ENCODE measurements at regions not wholly inside any gene's neighbourhood (a gene's known extent, or its start where the extent isn't known, plus 50 kb on each side); places are given as distances from the start of the nearest gene placed in this dataset.

DNA sequence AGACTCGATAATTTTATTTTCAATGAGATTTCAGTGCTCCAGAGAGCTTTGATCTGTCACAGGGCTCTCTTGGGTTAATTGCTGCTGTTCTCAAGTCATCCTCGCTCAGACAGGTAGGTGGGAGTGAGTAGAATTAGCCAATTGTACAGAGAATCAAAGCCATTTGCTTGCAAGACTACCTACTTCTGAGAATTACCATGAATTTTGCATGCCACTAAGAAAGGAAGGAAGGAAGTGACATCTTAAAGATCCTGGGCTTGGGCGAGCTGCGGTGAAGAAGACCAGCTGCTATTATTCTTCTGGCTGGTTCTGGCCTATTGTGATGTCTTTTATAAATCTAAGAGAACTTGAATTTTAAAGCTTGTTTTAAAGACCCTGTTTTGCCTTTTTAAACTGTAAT is 154.1 kb upstream of the LPP start:
- POLR2A ChIA-PET, result no interaction called here
- DNase-seq (ENCODE audit: low read depth), result no peak
- CTCF ChIA-PET, result no interaction called here
- TF ChIP-seq CTCF (IDR thresholded peaks at IDR 0.05; ENCODE audit: insufficient read depth, low read depth, low read length), result no peak
- Histone ChIP-seq H3K4me3 (ENCODE audit: low read depth, low read length) (no peak overlapping the region), H3K36me3 (ENCODE audit: control insufficient read depth, insufficient read depth, low read length) (no peaks in the 10 kb centered on the region), H3K27me3 (ENCODE audit: control insufficient read depth, insufficient read depth, low read length) (no peaks in the 10 kb centered on the region)

GRCh38 chr3:188000361-188000861 is 153.5 kb upstream of the LPP start:
- H3K36me3 ChIP-seq (ENCODE audit: control insufficient read depth, insufficient read depth, low read length), result no peaks in the 10 kb centered on the region
- H3K4me3 ChIP-seq (ENCODE audit: low read depth, low read length), result no peak overlapping the region
- H3K27me3 ChIP-seq (ENCODE audit: control insufficient read depth, insufficient read depth, low read length), result no peaks in the 10 kb centered on the region
- ChIA-PET POLR2A (no interaction called here), CTCF (no interaction called here)
- no peak for DNase-seq (ENCODE audit: low read depth)
- no peak for TF ChIP-seq CTCF (IDR thresholded peaks at IDR 0.05; ENCODE audit: insufficient read depth, low read depth, low read length)

GRCh38 chr3:188001093-188001492 is 152.9 kb upstream of the LPP start:
- TF ChIP-seq CTCF (IDR thresholded peaks at IDR 0.05; ENCODE audit: insufficient read depth, low read depth, low read length), result no peak
- CTCF ChIA-PET, result no interaction called here
- POLR2A ChIA-PET, result no interaction called here
- Histone ChIP-seq H3K4me3 (ENCODE audit: low read depth, low read length) (no peak overlapping the region), H3K36me3 (ENCODE audit: control insufficient read depth, insufficient read depth, low read length) (no peaks in the 10 kb centered on the region), H3K27me3 (ENCODE audit: control insufficient read depth, insufficient read depth, low read length) (no peaks in the 10 kb centered on the region)
- DNase-seq (ENCODE audit: low read depth), result no peak

GRCh38 chr3:188001926-188002325 is 152.0 kb upstream of the LPP start:
- CTCF ChIA-PET, result no interaction called here
- no peak overlapping the region for H3K4me3 ChIP-seq (ENCODE audit: low read depth, low read length)
- no peaks in the 10 kb centered on the region for H3K36me3 ChIP-seq (ENCODE audit: control insufficient read depth, insufficient read depth, low read length)
- POLR2A ChIA-PET, result no interaction called here
- no peak for TF ChIP-seq CTCF (IDR thresholded peaks at IDR 0.05; ENCODE audit: insufficient read depth, low read depth, low read length)
- DNase-seq (ENCODE audit: low read depth), result no peak
- H3K27me3 ChIP-seq (ENCODE audit: control insufficient read depth, insufficient read depth, low read length), result no peaks in the 10 kb centered on the region

DNA sequence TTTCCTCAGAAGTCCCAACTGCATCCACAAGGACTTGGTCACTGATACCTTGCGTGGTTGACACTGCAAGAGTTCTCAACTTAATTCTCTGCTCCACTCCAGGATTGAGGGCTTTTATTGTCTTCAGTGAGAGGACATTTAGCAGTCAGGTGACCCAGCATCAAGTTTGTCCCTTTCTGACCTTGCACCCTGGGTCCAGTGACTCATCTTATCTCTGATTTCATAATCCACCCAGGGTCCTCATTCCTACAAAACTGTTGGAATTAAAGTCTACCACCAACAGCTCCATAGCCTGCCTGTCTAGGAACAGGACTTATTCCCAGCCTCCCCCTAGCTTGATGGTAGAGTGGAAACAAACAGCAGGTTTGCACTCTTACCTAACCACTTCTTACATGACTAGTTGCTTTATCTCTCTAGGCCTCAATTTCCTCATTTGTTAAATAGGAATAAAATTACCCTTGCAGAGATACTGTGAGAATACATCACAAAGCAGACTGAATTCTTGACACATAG is 151.3 kb upstream of the LPP start:
- Histone ChIP-seq H3K4me3 (ENCODE audit: low read depth, low read length) (no peak overlapping the region), H3K27me3 (ENCODE audit: control insufficient read depth, insufficient read depth, low read length) (no peaks in the 10 kb centered on the region; the same call in 1 of the 2 replicates), H3K36me3 (ENCODE audit: control insufficient read depth, insufficient read depth, low read length) (no peaks in the 10 kb centered on the region)
- ChIA-PET POLR2A (no interaction called here), CTCF (interaction anchor here (0.5 kb wide), 1 partner anchor 314 kb away, joined by 3 read pairs; no protein-coding TSS in a partner anchor)
- TF ChIP-seq CTCF (IDR thresholded peaks at IDR 0.05; ENCODE audit: insufficient read depth, low read depth, low read length), result no peak
- no peak for DNase-seq (ENCODE audit: low read depth)

Measured in BJ (cell line).